Kidney capillary endothelial cell (primary cell): ENCODE measurements at regions not wholly inside any gene's neighbourhood (a gene's known extent, or its start where the extent isn't known, plus 50 kb on each side); places are given as distances from the start of the nearest gene placed in this dataset.
A peak's percentile ranks its signal among the peaks of the same experiment; 100 is the strongest.

ENCODE experiments used
- DNase-seq: peaks from one replicate; pipeline ENCODE4 v3.0.0-alpha.2; 2018; ENCODE audit warnings: low spot score

DNA sequence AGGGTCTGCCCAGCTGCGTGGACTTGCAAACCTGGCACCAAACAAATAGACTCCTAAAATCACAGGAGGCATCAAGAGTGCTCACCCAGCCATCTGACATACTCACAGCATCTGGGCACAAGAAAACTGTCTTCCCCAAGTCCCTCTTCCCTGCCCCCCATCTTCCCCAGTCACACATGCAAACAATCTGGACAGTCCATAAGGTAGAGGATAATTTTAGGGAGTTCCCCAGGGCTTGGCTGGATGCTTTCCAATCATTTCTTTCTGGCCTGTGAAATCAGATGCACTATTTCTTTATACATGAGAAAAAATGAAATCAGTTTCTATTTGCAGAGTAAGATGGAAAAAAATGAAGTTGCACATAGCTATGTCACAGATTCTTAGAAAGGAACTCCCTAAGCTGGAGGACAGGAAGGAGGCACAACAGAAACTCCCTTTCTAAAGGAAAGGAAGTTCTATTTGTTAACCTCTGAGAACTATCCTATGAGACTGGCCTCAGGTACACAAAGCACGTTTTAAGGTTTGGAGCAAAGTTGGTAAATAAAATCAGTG lies 342.3 kb downstream of the HNRNPD start:
- DNase-seq: no peak

GRCh38 chr4:82017680-82018079 lies 356.1 kb downstream of the HNRNPD start:
- peak; percentile 26 for DNase-seq

DNA sequence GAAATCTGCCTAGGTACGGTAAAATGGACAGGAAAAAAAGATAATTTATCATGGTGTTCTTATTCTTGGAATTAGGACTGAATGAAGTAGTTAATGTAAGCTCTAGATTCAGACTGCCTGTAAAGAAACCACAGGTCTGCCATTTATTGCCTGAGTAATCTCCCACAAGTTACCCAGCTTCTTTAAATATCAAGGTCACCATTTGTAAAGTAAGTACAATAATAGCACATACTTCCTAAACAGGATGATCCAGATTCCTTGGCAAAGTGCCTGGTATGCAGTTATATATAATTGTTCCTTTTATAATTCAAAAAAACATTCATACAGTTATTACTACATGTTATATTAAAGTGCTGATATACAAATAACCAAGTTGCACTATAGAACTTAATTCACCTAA lies 368.6 kb downstream of the HNRNPD start:
- DNase-seq: peak; percentile 44

GRCh38 chr4:81997313-81997712 lies 376.5 kb downstream of the HNRNPD start:
- DNase-seq: no peak

DNA sequence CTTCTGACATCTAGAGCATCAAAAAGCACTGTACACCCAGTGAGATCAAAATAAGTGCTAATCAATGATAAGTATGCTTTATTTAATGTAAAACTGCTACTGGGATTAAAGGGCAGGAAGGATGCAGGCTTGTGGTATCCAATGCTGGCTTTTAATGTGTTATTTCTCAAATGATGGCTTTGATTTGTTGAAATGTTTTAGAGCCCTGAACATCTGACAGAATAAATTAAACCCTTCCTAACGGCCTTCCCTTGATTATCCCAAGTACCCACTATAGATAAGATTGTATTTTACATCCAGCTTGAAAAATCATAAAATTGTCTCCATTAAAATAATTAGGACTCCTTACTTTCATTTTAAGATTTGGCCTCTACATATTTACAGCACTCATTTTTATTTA lies 382.9 kb downstream of the HNRNPD start:
- no peak for DNase-seq

GRCh38 chr4:81990211-81990610 lies 383.6 kb downstream of the HNRNPD start:
- no peak for DNase-seq

DNA sequence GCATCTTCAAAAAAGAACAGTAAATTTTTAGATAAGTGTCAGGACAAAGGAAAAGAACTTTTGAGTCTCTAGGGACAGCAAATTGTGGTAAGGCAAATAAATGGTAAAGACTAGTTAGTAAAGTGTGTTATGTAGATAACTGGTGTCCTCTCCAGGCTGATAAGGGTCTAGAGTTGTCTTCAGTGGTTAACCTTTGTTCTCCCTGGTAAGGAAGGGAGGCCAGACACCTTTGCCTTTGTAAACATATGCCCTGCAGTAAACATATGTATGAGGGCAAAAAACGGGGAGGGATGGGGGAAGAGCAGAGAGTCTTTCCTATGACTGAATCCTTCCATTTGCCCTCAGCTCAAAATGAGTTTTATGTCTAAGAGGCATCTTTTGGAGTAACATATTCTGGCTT lies 384.6 kb downstream of the HNRNPD start:
- no peak for DNase-seq

DNA sequence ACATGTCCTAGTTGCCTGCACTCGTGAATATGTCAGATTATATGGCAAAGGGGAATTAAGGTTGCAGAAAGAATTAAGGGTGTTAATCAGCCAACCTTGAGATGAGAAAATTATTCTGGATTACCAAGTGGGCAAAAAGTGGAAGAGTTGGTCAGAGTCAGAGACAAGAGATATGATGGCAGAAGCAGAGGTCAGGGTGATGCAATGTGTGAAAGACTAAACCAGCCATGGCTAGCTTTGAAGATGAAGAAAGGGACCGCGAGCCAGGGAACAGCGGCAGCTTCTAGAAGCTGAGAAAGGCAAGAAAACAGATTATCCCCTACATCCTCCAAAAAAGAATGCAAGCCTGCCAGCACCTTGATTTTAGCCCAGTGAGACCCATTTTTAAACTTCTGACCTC lies 385.6 kb downstream of the HNRNPD start:
- DNase-seq: no peak

- DNase-seq: no peak
These were observed 389.0 kb downstream of the HNRNPD start for GRCh38 chr4:81984746-81985145.

GRCh38 chr4:81982846-81983540 lies 390.8 kb downstream of the HNRNPD start:
- DNase-seq: no peak

DNA sequence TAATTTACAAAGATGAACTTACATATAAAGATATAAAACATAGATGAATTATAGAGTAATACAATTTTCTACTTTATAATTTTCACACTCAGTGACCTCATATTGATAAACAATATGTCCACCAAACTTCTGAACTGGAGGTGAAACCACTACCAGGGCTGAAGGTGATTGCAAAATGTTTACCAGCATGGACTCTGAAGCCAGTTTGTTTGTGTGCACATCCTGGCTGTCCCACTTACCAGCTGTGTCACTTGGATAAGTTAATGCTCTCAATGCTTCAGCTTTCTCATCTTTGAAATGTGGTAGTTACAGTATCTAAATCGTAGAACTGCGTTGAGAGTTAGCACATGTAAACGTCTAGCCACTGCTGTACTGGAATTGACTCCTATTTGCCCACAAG lies 392.6 kb downstream of the HNRNPD start:
- DNase-seq: no peak

GRCh38 chr4:81974523-81974922 lies 399.3 kb downstream of the HNRNPD start:
- no peak for DNase-seq

DNA sequence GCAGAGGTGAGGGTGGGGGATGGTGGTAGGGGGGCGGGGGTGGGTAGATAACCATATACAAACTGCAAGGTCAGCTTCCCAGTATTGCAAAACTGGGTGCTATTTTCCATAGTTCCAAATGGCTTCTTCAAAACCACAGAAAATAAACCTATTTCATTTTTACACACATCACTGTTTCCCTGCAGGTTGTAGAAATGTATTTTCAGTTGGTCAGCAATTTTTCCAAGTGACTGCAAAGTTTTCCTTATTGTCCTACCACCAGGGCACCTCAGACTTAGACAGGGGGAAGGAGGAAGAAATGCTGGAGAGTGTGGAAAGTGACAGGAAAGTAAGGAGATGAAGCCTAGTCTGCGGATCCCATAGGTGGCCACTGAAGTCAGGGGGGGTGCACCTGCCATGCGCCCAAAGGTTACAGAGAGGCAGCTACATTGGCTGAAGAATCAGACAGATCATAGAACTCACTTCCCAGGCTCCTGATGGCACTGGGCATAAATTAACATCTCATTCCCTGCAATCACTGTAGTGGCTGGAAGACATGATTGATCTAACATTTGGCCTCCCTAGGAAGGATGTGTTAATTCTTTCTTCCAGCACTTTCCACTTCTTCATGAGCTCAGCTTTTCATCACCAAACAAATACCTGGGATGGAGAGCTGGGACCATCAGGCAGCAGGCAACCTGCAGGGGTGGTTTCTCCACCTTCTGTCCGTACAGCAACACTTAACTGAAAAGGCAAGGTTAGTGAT lies 402.0 kb downstream of the HNRNPD start:
- no peak for DNase-seq

DNA sequence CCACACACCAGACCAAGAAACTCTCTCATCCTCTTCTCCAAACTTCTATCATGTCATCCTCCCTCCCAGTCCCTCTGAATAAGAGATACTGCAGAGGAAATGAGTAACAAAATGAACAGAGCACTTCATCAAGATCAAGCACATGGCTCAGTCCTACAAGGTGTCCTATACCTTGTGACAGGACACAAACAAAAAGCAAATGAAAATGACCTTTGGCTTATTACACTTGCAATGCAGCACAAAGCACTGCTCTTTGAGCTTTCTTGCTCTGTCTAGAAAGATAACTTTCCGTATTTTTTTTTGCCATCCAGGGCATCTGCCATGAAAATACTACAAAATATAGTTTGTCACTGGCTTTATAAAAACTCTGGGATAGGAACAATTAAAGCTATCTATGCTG lies 402.7 kb downstream of the HNRNPD start:
- no peak for DNase-seq

DNA sequence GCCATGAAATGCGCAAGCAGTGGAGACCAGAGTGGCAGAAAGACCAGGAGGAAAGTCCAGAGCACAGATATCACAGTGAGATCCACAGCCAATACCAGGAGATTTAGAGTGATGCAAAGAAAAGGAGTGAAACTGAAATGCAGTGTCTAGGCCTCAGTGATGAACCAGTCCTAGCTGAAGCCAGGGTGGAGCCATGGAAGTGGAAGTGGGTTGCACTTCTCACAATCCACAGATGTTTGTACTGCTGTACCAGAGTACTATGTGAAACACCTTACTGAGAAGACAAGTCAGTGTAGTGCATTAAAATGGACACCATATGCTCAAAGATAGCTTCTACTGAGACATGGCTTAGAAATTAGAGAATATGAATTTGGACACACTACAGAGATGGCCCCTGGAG lies 403.3 kb downstream of the HNRNPD start:
- no peak for DNase-seq

DNA sequence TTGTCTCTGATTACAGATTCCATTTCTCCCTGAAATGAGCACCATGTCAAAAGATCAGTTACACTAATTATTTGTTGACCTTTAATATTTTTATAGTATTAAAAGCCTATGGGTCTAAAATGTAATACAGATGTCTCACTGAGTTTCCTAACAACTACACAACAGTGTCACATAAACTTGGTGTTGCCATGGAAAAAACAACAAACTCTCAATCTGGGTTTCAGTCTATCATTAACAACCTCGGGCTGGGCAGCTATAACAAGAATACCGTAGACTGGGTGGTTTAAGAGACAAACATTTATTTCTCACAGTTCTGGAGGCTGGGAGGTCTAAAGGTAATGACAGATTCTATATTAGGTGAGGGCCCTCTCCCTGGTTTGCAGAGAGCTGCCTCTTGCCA lies 407.1 kb downstream of the HNRNPD start:
- no peak for DNase-seq

GRCh38 chr4:81965911-81966310 lies 407.9 kb downstream of the HNRNPD start:
- no peak for DNase-seq

- no peak for DNase-seq
These were observed 408.3 kb downstream of the HNRNPD start for GRCh38 chr4:81965454-81965853.

GRCh38 chr4:81963763-81964020 lies 410.1 kb downstream of the HNRNPD start:
- DNase-seq: no peak

GRCh38 chr4:81963015-81963762 lies 410.6 kb downstream of the HNRNPD start:
- DNase-seq: no peak

DNA sequence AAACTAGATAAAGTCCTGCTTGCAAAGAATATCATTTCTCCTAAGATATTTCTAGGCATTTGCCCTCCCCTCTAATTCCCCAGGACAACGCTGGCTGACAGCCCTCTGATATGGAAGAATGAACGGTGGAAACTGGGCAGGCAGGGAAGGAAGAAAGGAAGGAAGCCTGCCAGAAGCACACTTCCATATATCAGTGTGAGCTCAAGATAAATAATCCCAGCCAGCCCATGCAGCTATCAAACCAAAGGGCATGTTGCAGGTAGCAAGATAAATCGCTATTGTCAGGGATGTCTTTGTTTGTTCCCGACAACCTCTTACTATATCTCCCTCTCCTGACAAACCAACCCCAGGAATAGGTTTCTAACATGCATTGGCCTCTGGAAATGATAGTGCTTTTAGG lies 412.8 kb downstream of the HNRNPD start:
- DNase-seq: no peak

- no peak for DNase-seq
These were observed 419.5 kb downstream of the HNRNPD start for GRCh38 chr4:81954271-81954670.

- DNase-seq: no peak
These were observed 421.8 kb downstream of the HNRNPD start for GRCh38 chr4:81951891-81952455.
